Activated CD4-positive, alpha-beta T cell treated with anti-CD3 and anti-CD28 coated beads, Interleukin-2, amount 50 U/mL, for 16 hours (primary cell): ENCODE measurements at regions not wholly inside any gene's neighbourhood (a gene's known extent, or its start where the extent isn't known, plus 50 kb on each side); places are given as distances from the start of the nearest gene placed in this dataset.

ENCODE experiments used
- DNase-seq: peaks from one replicate; pipeline ENCODE4 v3.0.0-alpha.2; 2020

GRCh38 chr6:99064834-99065233 lies 117.1 kb upstream of the FBXL4 start:
- DNase-seq: no peak

- DNase-seq: no peak
Observed at GRCh38 chr6:99036672-99037071, 88.9 kb upstream of the FBXL4 start.

DNA sequence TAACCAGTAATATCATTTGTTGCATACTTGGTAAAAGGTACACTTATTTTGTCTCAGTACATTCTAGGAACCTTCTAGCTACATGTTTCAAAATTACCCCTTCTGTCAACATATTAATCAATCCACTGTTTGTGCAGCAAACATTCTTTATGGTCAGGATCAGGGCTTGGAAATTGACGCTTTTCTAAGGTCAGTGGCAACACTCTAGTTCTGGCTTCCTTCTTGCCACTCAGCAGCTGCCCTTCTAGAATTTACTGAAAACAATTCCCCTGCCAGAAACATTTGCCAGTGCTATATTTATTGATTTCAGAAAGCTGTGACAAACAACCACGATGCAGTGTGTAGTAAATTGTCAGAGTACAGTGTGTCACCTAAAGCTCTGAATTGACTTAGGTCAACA lies 84.7 kb upstream of the FBXL4 start:
- DNase-seq: no peak

GRCh38 chr6:99031957-99032356 lies 84.2 kb upstream of the FBXL4 start:
- DNase-seq: no peak

- DNase-seq: no peak
Observed at GRCh38 chr6:99030915-99031314, 83.2 kb upstream of the FBXL4 start.

DNA sequence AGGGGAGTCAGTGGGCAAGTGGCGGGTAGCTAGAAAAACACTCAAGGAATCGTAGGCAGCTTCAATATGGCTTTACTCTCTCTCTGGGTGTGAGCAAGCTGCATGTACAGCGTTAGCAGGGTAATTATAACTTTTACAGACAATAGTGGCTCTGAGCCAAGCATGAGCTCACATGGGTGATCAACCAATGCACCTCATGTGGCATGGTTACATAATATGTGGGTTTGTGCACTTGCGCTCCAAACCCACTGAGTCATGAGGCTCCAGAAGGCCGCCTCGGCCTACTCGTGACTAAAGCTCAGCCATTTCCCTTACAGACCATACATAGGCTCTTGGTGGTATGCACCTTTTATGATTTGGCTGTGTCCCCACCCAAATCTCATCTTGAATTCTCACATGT lies 78.4 kb upstream of the FBXL4 start:
- no peak for DNase-seq

DNA sequence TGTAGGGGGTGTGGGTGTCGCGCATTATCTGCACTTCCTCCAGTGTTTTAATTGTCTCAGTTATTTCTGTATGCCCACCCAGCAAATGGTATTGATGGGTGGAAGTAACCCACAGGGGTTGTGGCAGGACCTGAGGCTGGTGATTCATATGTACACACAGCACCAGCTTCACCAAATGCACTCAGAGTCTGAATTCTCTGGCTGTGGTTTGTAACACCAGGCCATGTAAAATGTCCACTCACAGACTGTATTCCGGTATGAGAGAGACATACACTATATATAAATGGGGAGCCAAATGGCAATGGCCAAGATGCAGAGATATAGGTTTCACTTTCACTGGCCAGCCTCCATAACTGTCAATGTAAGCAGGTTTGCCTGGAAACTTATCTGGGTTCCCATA lies 76.3 kb upstream of the FBXL4 start:
- no peak for DNase-seq

- no peak for DNase-seq
Observed at GRCh38 chr6:99022039-99022609, 74.4 kb upstream of the FBXL4 start.

GRCh38 chr6:99019381-99019780 lies 71.6 kb upstream of the FBXL4 start:
- no peak for DNase-seq

DNA sequence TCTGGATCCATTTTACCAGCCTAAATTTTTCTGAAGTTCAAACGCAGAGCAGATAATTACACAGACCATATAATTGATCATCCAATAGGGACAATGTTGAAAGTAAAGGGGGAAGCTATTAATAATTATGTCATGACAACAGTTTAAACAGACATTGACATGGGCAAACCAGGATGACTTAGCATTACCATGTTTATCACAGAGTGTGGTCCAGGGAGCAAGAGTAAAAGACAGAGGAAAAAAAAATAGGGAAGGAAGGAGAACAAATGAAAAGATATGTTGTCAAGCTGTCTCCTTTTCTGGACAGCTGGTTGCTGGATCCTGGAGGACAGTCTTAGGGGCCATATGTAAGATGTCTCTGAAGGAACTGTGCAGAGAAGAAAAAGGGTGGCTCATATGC lies 69.4 kb upstream of the FBXL4 start:
- DNase-seq: no peak

GRCh38 chr6:99016355-99016754 lies 68.6 kb upstream of the FBXL4 start:
- peak; percentile 52 for DNase-seq

- DNase-seq: no peak
Observed at GRCh38 chr6:99014061-99014460, 66.3 kb upstream of the FBXL4 start.

DNA sequence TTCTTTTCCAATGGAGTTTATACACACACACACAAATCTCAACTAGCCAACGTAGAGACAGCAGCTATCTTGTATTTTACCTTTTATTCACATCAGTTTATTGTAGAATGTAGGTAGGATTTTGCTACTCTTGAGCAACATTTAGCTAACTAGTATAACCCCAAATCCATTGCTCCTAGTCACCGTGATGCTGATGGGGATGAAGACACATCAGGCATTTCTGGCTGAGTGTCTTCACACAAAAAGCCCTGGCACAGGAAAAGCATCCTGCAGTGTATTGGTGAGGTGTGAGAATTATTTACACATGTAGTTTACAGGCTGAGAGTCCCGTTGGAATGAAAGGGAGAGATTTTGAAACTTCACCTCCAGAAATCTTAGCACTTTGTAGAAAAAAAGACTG lies 65.9 kb upstream of the FBXL4 start:
- no peak for DNase-seq

DNA sequence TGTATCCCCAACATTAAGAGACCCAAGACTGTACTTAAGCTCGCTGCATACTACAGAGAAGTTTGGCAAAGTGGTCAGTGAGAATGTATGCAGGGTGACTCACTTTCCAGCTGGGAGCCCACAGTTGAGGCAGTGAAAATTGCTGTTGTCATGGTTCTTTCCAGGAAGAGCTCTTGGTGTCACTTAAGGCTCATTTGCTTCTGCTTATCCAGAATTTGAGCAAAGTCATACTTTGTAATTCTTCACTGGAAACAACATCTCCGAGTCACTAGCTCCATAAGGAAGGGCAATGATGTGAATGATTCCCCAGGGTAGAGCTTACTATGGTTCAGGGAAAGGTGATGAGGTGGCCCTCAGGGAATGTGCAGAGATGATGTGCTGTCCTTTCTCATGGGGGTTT lies 65.4 kb upstream of the FBXL4 start:
- peak; percentile 6 for DNase-seq

DNA sequence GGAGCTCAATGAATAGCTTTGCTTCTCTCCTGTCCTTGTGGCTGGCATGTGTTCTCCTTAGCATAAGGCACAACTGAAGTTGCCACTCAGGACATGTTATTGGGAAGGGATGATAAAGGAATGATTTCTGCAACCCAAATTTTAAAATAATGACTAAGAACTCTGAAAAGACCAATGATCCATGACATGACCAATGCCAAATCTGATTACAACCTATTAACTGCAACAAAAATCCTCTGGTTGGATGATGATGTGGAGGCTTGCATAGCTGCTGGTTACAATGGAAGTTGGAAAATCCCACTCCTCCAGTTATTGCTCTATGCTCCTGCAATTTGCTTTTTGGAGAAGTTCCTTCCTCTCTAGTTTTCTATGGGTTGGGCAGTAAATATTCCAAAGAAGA lies 63.4 kb upstream of the FBXL4 start:
- no peak for DNase-seq

DNA sequence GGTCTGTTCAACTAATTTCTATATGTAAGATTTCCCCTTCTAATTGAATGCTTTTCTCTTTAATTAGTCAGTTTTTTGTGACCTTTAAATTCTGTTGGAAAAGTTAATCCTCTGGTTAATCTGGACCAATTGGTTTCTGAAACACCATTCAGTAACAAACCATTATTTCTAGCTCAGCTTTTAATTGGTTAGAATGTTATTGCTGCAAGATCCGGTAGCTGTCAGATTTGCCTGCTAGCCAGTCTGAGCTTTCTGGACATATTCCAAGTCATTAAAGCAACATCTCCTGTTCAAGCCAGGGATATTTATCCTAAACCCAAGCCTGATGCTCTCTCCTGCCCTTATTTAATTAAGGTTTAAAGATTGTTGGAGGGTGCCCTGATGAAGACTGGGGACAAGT lies 55.1 kb upstream of the FBXL4 start:
- no peak for DNase-seq

GRCh38 chr6:98998103-98998502 lies 50.4 kb upstream of the FBXL4 start:
- DNase-seq: no peak
